ENCODE measurements at regions not wholly inside any gene's neighbourhood (a gene's known extent, or its start where the extent isn't known, plus 50 kb on each side); places are given as distances from the start of the nearest gene placed in this dataset.
A peak's percentile ranks its signal among the peaks of the same experiment; 100 is the strongest.

DNA sequence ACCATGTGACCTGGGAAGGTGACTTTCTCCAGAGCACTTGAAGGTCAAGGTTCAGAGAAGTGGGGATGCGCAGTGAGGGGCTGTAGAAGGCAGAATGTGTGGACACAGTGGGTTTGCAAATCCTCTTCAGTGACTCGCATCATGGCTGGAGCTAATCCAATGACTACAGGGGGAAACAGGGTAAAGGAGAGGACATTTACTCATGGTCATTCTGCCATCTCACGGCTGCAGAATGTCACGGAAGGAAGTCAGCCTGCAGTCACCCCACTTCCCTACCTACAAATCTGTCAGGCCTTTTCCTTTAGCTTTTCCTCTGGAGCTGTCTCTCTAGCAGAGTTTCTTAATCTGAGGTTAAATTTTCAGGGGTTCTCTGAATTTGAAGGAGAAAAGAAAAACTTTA, 337.6 kb downstream of the CDC5L start:
- peak; percentile 60 for DNase-seq
- Histone ChIP-seq H3K4me2 (ENCODE audit: unreplicated experiment) (no peak overlapping the region), H3K4me1 (ENCODE audit: insufficient read depth) (no peaks in the 10 kb centered on the region), H3K27me3 (replicated peaks; ENCODE audit: insufficient read depth) (no peaks in the 10 kb centered on the region), H3K79me2 (ENCODE audit: insufficient read depth) (no peaks in the 10 kb centered on the region), H3K9me3 (ENCODE audit: low read depth) (no peaks in the 10 kb centered on the region), H3K9me2 (ENCODE audit: insufficient read depth) (no peaks in the 10 kb centered on the region), H4K20me1 (ENCODE audit: insufficient read depth) (no peaks in the 10 kb centered on the region), H3K36me3 (ENCODE audit: low read depth) (no peaks in the 10 kb centered on the region), H2AFZ (0 out of 2 replicates have a peak overlapping the region, but pooled peaks have one; percentile 13), H3K9ac (no peak overlapping the region), H3K27ac (no peak overlapping the region), H3F3A (ENCODE audit: insufficient read depth) (no peaks in the 10 kb centered on the region), H3K4me3 (no peak overlapping the region)
- TF ChIP-seq EZH2 (IDR thresholded peaks at IDR 0.05; ENCODE audit: insufficient read depth, poor library complexity, severe bottlenecking) = no peak
- TF ChIP-seq EZH2phosphoT487 (IDR thresholded peaks at IDR 0.05; ENCODE audit: insufficient read depth, low read depth) = no peak
- 68% methylated on average over 4 of the region's 4 CpGs for WGBS, 2 experiments (ENCODE audit: low coverage in 1 of 2, low lambda C conversion rate in 2 of 2, missing lambda C conversion rate in 2 of 2)
- in situ Hi-C loops (cut with MboI) = no loop called here

DNA sequence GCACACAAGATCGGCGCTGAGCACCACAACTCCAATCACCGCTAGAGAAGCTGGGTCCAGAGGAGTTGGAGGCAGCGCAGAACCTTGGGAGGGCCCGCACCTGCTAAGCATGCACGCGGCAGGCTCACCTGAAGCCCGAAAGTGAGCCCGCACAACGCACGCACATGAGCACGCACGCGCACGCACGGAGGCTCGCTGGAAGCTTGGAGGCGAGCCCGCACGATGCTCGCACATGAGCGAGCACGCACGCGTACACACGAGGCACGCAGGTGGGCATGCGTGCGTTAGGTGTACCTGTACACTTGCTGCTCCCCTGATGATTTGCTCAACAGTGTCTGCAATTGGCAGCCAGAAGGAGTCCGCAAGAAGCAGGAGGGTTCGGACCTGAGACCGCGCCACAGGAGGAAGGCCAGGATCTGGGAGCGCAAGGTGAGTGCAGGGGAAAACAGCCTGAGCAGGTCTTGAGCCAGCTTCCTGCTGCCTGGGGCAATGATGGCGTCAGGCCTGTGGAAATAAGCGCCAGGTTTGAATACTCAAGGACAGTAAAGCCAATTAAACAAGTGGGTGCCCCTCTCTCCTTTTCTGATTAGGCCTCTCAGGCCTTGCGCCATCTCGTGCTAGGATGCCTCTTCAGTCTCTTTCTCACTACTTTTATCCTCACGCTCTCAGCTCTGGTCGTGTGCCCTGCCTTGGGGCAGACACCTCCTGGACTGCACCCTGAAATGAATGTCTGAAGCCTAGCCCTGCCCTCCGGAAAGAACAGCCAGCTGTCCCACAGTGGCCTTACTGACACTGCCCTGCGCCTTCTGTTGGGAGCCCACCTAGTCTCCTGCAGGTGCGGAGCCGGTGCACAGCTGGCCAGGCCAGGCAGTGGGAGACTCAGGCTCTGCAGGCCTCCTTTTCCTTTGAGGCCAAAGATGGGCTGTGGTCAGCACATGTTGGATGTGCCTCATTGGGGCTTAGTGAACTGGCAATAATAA, 340.4 kb downstream of the CDC5L start:
- in situ Hi-C loops (cut with MboI) = no loop called here
- H3K9ac ChIP-seq = no peak overlapping the region
- no peaks in the 10 kb centered on the region for H3K79me2 ChIP-seq (ENCODE audit: insufficient read depth)
- no peaks in the 10 kb centered on the region for H4K20me1 ChIP-seq (ENCODE audit: insufficient read depth)
- H3K27me3 ChIP-seq (replicated peaks; ENCODE audit: insufficient read depth) = no peaks in the 10 kb centered on the region
- H3K9me3 ChIP-seq (ENCODE audit: low read depth) = no peaks in the 10 kb centered on the region
- TF ChIP-seq EZH2 (IDR thresholded peaks at IDR 0.05; ENCODE audit: insufficient read depth, poor library complexity, severe bottlenecking) (no peak), EZH2phosphoT487 (IDR thresholded peaks at IDR 0.05; ENCODE audit: insufficient read depth, low read depth) (no peak)
- H3F3A ChIP-seq (ENCODE audit: insufficient read depth) = no peaks in the 10 kb centered on the region
- no peak overlapping the region for H3K4me3 ChIP-seq
- no peaks in the 10 kb centered on the region for H3K36me3 ChIP-seq (ENCODE audit: low read depth)
- WGBS, 2 experiments (ENCODE audit: low coverage in 1 of 2, low lambda C conversion rate in 2 of 2, missing lambda C conversion rate in 2 of 2) = 93% methylated on average over 33 to 44 of the region's 44 CpGs
- H3K9me2 ChIP-seq (ENCODE audit: insufficient read depth) = no peaks in the 10 kb centered on the region
- no peak for DNase-seq
- H3K27ac ChIP-seq = no peak overlapping the region
- H3K4me2 ChIP-seq (ENCODE audit: unreplicated experiment) = no peak overlapping the region
- H2AFZ ChIP-seq = no peak overlapping the region
- H3K4me1 ChIP-seq (ENCODE audit: insufficient read depth) = no peaks in the 10 kb centered on the region

DNA sequence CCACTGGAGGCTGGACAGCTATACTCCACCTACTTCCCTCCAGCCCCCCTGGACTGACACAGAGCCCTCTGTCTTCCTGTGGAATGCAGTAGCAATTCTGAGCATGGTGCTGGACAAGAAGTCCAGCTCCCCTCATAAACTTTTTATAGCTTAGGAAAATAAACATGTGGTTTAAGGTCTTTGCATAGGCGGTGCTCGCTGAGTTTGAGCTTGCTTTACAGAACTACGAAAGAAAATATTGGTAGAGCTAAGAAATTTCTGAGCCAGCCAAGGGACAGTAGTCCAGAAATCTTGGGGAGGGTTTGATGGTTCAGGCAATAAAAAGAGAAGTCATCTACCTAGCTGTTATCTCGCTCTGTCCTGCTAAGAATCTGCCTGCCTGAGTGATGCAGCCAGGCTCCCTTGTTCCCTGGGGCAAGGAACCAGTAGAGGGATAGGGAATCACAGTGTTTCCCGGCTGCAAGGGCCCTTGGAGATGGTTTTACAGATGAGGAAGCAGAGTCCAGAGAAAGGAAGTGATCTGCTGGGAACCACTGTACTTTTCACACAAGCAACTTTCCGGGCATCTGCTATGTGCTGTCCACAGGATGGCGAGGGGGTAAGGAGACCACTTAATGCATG, 343.4 kb downstream of the CDC5L start:
- Histone ChIP-seq H3K27me3 (replicated peaks; ENCODE audit: insufficient read depth) (no peaks in the 10 kb centered on the region), H3K9me3 (ENCODE audit: low read depth) (no peaks in the 10 kb centered on the region), H3K9ac (no peak overlapping the region), H3K4me1 (ENCODE audit: insufficient read depth) (no peaks in the 10 kb centered on the region), H3K4me3 (no peak overlapping the region), H3K79me2 (ENCODE audit: insufficient read depth) (no peaks in the 10 kb centered on the region), H3K9me2 (ENCODE audit: insufficient read depth) (no peaks in the 10 kb centered on the region), H3K4me2 (ENCODE audit: unreplicated experiment) (no peak overlapping the region), H3K27ac (no peak overlapping the region), H3K36me3 (ENCODE audit: low read depth) (no peaks in the 10 kb centered on the region), H3F3A (ENCODE audit: insufficient read depth) (no peaks in the 10 kb centered on the region), H4K20me1 (ENCODE audit: insufficient read depth) (no peaks in the 10 kb centered on the region), H2AFZ (no peak overlapping the region)
- TF ChIP-seq EZH2phosphoT487 (IDR thresholded peaks at IDR 0.05; ENCODE audit: insufficient read depth, low read depth) (no peak), EZH2 (IDR thresholded peaks at IDR 0.05; ENCODE audit: insufficient read depth, poor library complexity, severe bottlenecking) (no peak)
- 58 to 61% methylated on average over 7 of the region's 7 CpGs for WGBS, 2 experiments (ENCODE audit: low coverage in 1 of 2, low lambda C conversion rate in 2 of 2, missing lambda C conversion rate in 2 of 2)
- in situ Hi-C loops (cut with MboI) = no loop called here
- DNase-seq = no peak

DNA sequence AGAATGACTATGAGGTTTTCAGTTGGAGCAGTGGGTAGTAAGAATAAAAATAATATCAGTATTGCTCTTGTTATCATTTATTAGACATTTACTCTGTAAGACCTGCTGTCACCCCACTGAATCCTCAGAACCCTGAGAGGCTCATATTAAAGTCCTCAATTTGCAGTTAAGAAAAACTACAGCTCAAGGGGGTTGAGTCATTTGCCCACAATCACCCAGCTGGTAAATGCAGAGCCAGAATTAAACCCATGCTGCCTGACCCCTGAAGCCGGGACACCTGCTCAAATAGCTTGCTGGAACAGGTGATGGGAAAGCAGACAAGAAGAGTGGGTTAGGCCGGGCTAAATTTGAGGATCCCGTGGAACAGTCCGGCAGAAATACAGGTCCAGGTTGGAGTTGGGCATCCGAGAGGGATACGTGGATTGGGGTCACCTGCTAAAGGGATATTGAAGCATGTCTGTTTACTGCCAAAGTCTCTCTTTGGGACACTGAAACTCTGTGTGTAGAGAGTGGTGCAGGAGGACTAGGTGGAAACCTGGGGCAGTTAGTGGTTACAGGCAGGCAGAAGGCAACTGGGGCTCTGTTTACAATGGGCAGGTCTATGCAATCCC, 344.1 kb downstream of the CDC5L start:
- DNase-seq = no peak
- no peaks in the 10 kb centered on the region for H3K9me2 ChIP-seq (ENCODE audit: insufficient read depth)

More for the DNA sequence above, 344.1 kb downstream of the CDC5L start:
- H3K9ac ChIP-seq = no peak overlapping the region
- no peaks in the 10 kb centered on the region for H3F3A ChIP-seq (ENCODE audit: insufficient read depth)
- H3K36me3 ChIP-seq (ENCODE audit: low read depth) = no peaks in the 10 kb centered on the region
- TF ChIP-seq EZH2phosphoT487 (IDR thresholded peaks at IDR 0.05; ENCODE audit: insufficient read depth, low read depth) (no peak), EZH2 (IDR thresholded peaks at IDR 0.05; ENCODE audit: insufficient read depth, poor library complexity, severe bottlenecking) (no peak)
- no peak overlapping the region for H3K27ac ChIP-seq
- no peaks in the 10 kb centered on the region for H4K20me1 ChIP-seq (ENCODE audit: insufficient read depth)
- no peak overlapping the region for H3K4me2 ChIP-seq (ENCODE audit: unreplicated experiment)
- no peaks in the 10 kb centered on the region for H3K27me3 ChIP-seq (replicated peaks; ENCODE audit: insufficient read depth)
- no peaks in the 10 kb centered on the region for H3K79me2 ChIP-seq (ENCODE audit: insufficient read depth)
- no peak overlapping the region for H3K4me3 ChIP-seq
- no peak overlapping the region for H2AFZ ChIP-seq
- H3K9me3 ChIP-seq (ENCODE audit: low read depth) = no peaks in the 10 kb centered on the region
- no peaks in the 10 kb centered on the region for H3K4me1 ChIP-seq (ENCODE audit: insufficient read depth)
- in situ Hi-C loops (cut with MboI) = no loop called here
- 60 to 69% methylated on average over 6 of the region's 6 CpGs for WGBS, 2 experiments (ENCODE audit: low coverage in 1 of 2, low lambda C conversion rate in 2 of 2, missing lambda C conversion rate in 2 of 2)

Data from GM23248 (cell line).